ENCODE measurements at regions not wholly inside any gene's neighbourhood (a gene's known extent, or its start where the extent isn't known, plus 50 kb on each side); places are given as distances from the start of the nearest gene placed in this dataset.

- no peak overlapping the region for H3K4me3 ChIP-seq (replicated peaks; ENCODE audit: low read depth, low read length)
- TF ChIP-seq CTCF (IDR thresholded peaks at IDR 0.05; ENCODE audit: low read depth, low read length, missing control alignments), result no peak
- no peak for DNase-seq (ENCODE audit: extremely low read depth, low read depth)
Measured at GRCh38 chr5:167259806-167260205, 1031.6 kb upstream of the WWC1 start.

- DNase-seq (ENCODE audit: extremely low read depth, low read depth), result no peak
- peak; percentile 55 for TF ChIP-seq CTCF (IDR thresholded peaks at IDR 0.05; ENCODE audit: low read depth, low read length, missing control alignments)
- no peak overlapping the region for H3K4me3 ChIP-seq (replicated peaks; ENCODE audit: low read depth, low read length)
Measured at GRCh38 chr5:167261309-167262100, 1029.9 kb upstream of the WWC1 start.

GRCh38 chr5:167263185-167263584 lies 1028.3 kb upstream of the WWC1 start:
- no peak for DNase-seq (ENCODE audit: extremely low read depth, low read depth)
- H3K4me3 ChIP-seq (replicated peaks; ENCODE audit: low read depth, low read length), result no peak overlapping the region
- no peak for TF ChIP-seq CTCF (IDR thresholded peaks at IDR 0.05; ENCODE audit: low read depth, low read length, missing control alignments)

- H3K4me3 ChIP-seq (replicated peaks; ENCODE audit: low read depth, low read length), result no peak overlapping the region
- no peak for DNase-seq (ENCODE audit: extremely low read depth, low read depth)
- TF ChIP-seq CTCF (IDR thresholded peaks at IDR 0.05; ENCODE audit: low read depth, low read length, missing control alignments), result no peak
Measured at GRCh38 chr5:167264348-167264747, 1027.1 kb upstream of the WWC1 start.

GRCh38 chr5:167268337-167268736 lies 1023.1 kb upstream of the WWC1 start:
- TF ChIP-seq CTCF (IDR thresholded peaks at IDR 0.05; ENCODE audit: low read depth, low read length, missing control alignments), result no peak
- no peak for DNase-seq (ENCODE audit: extremely low read depth, low read depth)
- no peak overlapping the region for H3K4me3 ChIP-seq (replicated peaks; ENCODE audit: low read depth, low read length)

GRCh38 chr5:167269146-167269545 lies 1022.3 kb upstream of the WWC1 start:
- no peak overlapping the region for H3K4me3 ChIP-seq (replicated peaks; ENCODE audit: low read depth, low read length)
- TF ChIP-seq CTCF (IDR thresholded peaks at IDR 0.05; ENCODE audit: low read depth, low read length, missing control alignments), result no peak
- DNase-seq (ENCODE audit: extremely low read depth, low read depth), result no peak

GRCh38 chr5:167271081-167271480 lies 1020.4 kb upstream of the WWC1 start:
- TF ChIP-seq CTCF (IDR thresholded peaks at IDR 0.05; ENCODE audit: low read depth, low read length, missing control alignments), result no peak
- DNase-seq (ENCODE audit: extremely low read depth, low read depth), result no peak
- H3K4me3 ChIP-seq (replicated peaks; ENCODE audit: low read depth, low read length), result no peak overlapping the region
